Endothelial cell of umbilical vein (primary cell): ENCODE measurements at regions not wholly inside any gene's neighbourhood (a gene's known extent, or its start where the extent isn't known, plus 50 kb on each side); places are given as distances from the start of the nearest gene placed in this dataset.

Experiments
- BruUV-seq: library from RNA; stranded (reverse); fragments of 400-500 nt; replicated peaks from 2 replicates; lab custom pipeline; 2021; lab: Mats Ljungman, UMichigan
- CTCF ChIA-PET: fragments of 300-600, 350-600 bp; sonication (Branson Sonifier 250); formaldehyde crosslinking; loops from one replicate; lab custom pipeline; 2021; ENCODE audit warnings: antibody characterized with exemption, inconsistent platforms; lab: Charles Lee
- POLR2A ChIA-PET: fragments of 300-600, 350-600 bp; sonication (Branson Sonifier 250); formaldehyde crosslinking; loops from one replicate; lab custom pipeline; 2021; ENCODE audit warnings: antibody characterized with exemption, inconsistent platforms; lab: Charles Lee
- DNase-seq: peaks from one replicate; pipeline ENCODE4 v3.0.0-alpha.2; 2011; ENCODE audit warnings: low read depth, low spot score
- FAIRE-seq: peaks from 2 replicates; lab custom pipeline; 2011; peaks lifted over from hg19 to GRCh38; lab: Jason Lieb, UNC
- H2AFZ ChIP-seq: 2 replicates; pipeline ENCODE4 v1.6.0; 2012; ENCODE audit warnings: low read depth, low read length, control low read depth, inconsistent platforms
- H3K27ac ChIP-seq: 2 replicates; pipeline ENCODE4 v1.5.1; 2011; ENCODE audit warnings: low read depth, mild to moderate bottlenecking, control low read depth, low read length, moderate library complexity; ENCODE audit not compliant: insufficient read depth
- H3K27me3 ChIP-seq, 2 experiments: 2 replicates each; pipeline versions ENCODE4 v1.6.0 to v1.6.1; 2011; ENCODE audit warnings: low read length in 2 of 2, mixed read lengths in 1 of 2; ENCODE audit not compliant: control insufficient read depth in 2 of 2, insufficient read depth in 2 of 2
- H3K36me3 ChIP-seq, 2 experiments: 2 replicates in 1 of 2; 3 replicates in 1 of 2; pipeline ENCODE4 v1.5.1; 2011; ENCODE audit warnings: low read length in 2 of 2, mild to moderate bottlenecking in 1 of 2, moderate library complexity in 1 of 2; ENCODE audit not compliant: control insufficient read depth in 2 of 2, insufficient read depth in 2 of 2; ENCODE audit errors: extremely low read depth in 1 of 2
- H3K4me1 ChIP-seq: 3 replicates; pipeline ENCODE4 v1.5.1; 2011; ENCODE audit warnings: mild to moderate bottlenecking, low read length; ENCODE audit not compliant: control insufficient read depth, insufficient read depth; ENCODE audit errors: extremely low read depth
- H3K4me2 ChIP-seq: 2 replicates; pipeline ENCODE4 v1.6.1; 2011; ENCODE audit warnings: low read length, control low read depth, mixed read lengths; ENCODE audit not compliant: insufficient read depth
- H3K4me3 ChIP-seq, 3 experiments: fragments of 200-600 bp in 1 of 3; sonication (generic), shearing (Covaris generic) in 1 of 3; replicated peaks in 1 of 3; 2 replicates each; pipeline ENCODE4 v1.5.1; 2011 to 2016; ENCODE audit warnings: control low read depth in 3 of 3, low read length in 3 of 3, mild to moderate bottlenecking in 2 of 3, inconsistent platforms in 1 of 3, low read depth in 1 of 3, moderate library complexity in 1 of 3; ENCODE audit not compliant: insufficient read depth in 1 of 3
- H3K79me2 ChIP-seq: 2 replicates; pipeline ENCODE4 v1.6.0; 2012; ENCODE audit warnings: low read length, inconsistent platforms; ENCODE audit not compliant: control insufficient read depth, insufficient read depth
- H3K9ac ChIP-seq: replicated peaks from 2 replicates; pipeline ENCODE3; 2011; ENCODE audit warnings: low read length, control low read depth; ENCODE audit not compliant: insufficient read depth; ENCODE audit errors: extremely low read depth
- H3K9me1 ChIP-seq: replicated peaks from 3 replicates; pipeline ENCODE4 v1.6.0; 2011; ENCODE audit warnings: mild to moderate bottlenecking, low read length; ENCODE audit not compliant: control insufficient read depth, insufficient read depth; ENCODE audit errors: extremely low read depth
- H3K9me3 ChIP-seq: replicated peaks from 2 replicates; pipeline ENCODE4 v1.5.1; 2012; ENCODE audit warnings: low read length, inconsistent platforms; ENCODE audit not compliant: control insufficient read depth, insufficient read depth
- H4K20me1 ChIP-seq: replicated peaks from 2 replicates; pipeline ENCODE3; 2011; ENCODE audit warnings: mild to moderate bottlenecking, low read length; ENCODE audit not compliant: control insufficient read depth, insufficient read depth; ENCODE audit errors: extremely low read depth
- CTCF ChIP-seq, 2 donors: IDR thresholded peaks; 1 replicate in 1 of 2; 2 replicates in 1 of 2; pipeline ENCODE4 v1.5.1; 2011; ENCODE audit warnings: low read length in 2 of 2, mild to moderate bottlenecking in 2 of 2, moderate library complexity in 2 of 2, control low read depth in 1 of 2, inconsistent platforms in 1 of 2, low read depth in 1 of 2; ENCODE audit not compliant: insufficient read depth in 1 of 2; ENCODE audit errors: extremely low read depth in 1 of 2
- EZH2 ChIP-seq: IDR thresholded peaks from 2 replicates; pipeline ENCODE4 v1.6.1; 2012; ENCODE audit warnings: borderline replicate concordance, low read depth, mild to moderate bottlenecking, moderate library complexity, low read length, inconsistent platforms; ENCODE audit not compliant: severe bottlenecking
- FOS ChIP-seq: IDR thresholded peaks from 2 replicates; pipeline ENCODE4 v1.6.1; 2011; ENCODE audit warnings: mild to moderate bottlenecking, low read length, moderate library complexity, borderline replicate concordance; ENCODE audit not compliant: insufficient read depth
- GATA2 ChIP-seq: IDR thresholded peaks from 2 replicates; pipeline ENCODE4 v1.7.0; 2011; ENCODE audit warnings: low read depth, mild to moderate bottlenecking, moderate library complexity, mixed read lengths, low read length; ENCODE audit not compliant: insufficient read length, insufficient read depth
- JUN ChIP-seq: IDR thresholded peaks from 2 replicates; pipeline ENCODE4 v1.6.1; 2011; ENCODE audit warnings: borderline replicate concordance, low read depth; ENCODE audit not compliant: insufficient read length, insufficient read depth
- MAX ChIP-seq: IDR thresholded peaks from 2 replicates; pipeline ENCODE4 v1.6.1; 2011; ENCODE audit not compliant: insufficient read depth, insufficient read length
- MYC ChIP-seq: IDR thresholded peaks from one replicate; pipeline ENCODE4 v1.6.1; 2011; ENCODE audit warnings: mild to moderate bottlenecking, low read depth, low read length
- POLR2A ChIP-seq: IDR thresholded peaks from 2 replicates; pipeline ENCODE4 v1.6.1; 2012; ENCODE audit warnings: low read depth, mild to moderate bottlenecking, control low read depth, low read length
- POLR2AphosphoS5 ChIP-seq: IDR thresholded peaks from 2 replicates; pipeline ENCODE4 v1.6.1; 2012; ENCODE audit warnings: low read depth, mild to moderate bottlenecking, control low read depth, low read length, moderate library complexity; ENCODE audit not compliant: insufficient read depth
- dilution Hi-C: fragments of 300-500 bp; cut with MboI; formaldehyde crosslinking; loops from one replicate; pipeline ENCODE4 v1.15.0; 2019; ENCODE audit warnings: low sequenced_read_pairs; ENCODE audit not compliant: extremely low pct_ligation_motif_present
- intact Hi-C: fragments of 100-400 bp; cut with micrococcal nuclease; formaldehyde crosslinking; loops from one replicate; pipeline ENCODE4 v1.10.0; 2022

- ChIA-PET CTCF (no interaction called here), POLR2A (no interaction called here)
- Histone ChIP-seq H3K27ac (no peak overlapping the region), H3K4me1 (no peaks in the 10 kb centered on the region), H3K36me3 (no peaks in the 10 kb centered on the region), H3K79me2 (no peaks in the 10 kb centered on the region), H3K9ac (no peak overlapping the region), H4K20me1 (no peaks in the 10 kb centered on the region), H3K9me3 (no peaks in the 10 kb centered on the region), H2AFZ (no peak overlapping the region), H3K4me2 (no peak overlapping the region), H3K27me3 (no peaks in the 10 kb centered on the region), H3K9me1 (no peaks in the 10 kb centered on the region), H3K4me3 (no peak overlapping the region)
- no peak for FAIRE-seq
- intact Hi-C loops (no loop called here), dilution Hi-C loops (no loop called here)
- no peak for DNase-seq
- no TSS peak for BruUV-seq
- TF ChIP-seq GATA2 (no peak), CTCF (IDR thresholded peaks at IDR 0.05; ENCODE audit: extremely low read depth in 1 of 2, insufficient read depth in 1 of 2, low read depth in 1 of 2, low read length in 2 of 2) (no peak), EZH2 (no peak), JUN (no peak), POLR2AphosphoS5 (no peak), FOS (no peak), POLR2A (no peak), MAX (no peak), MYC (no peak)
Observed at GRCh38 chr13:38462605-38463004, 113.0 kb downstream of the UFM1 start.
